Inferior parietal cortex (tissue), 1 donor: ENCODE measurements at regions not wholly inside any gene's neighbourhood (a gene's known extent, or its start where the extent isn't known, plus 50 kb on each side); places are given as distances from the start of the nearest gene placed in this dataset.
"Not testable (repeated sequence)": the region's sequence is repeated elsewhere in the genome, so short reads cannot be mapped to it uniquely, and the experiment has no call there.

Source experiments
- DNase-seq: peaks from one replicate; pipeline ENCODE4 v3.0.0-alpha.2; 2016; ENCODE audit errors: extremely low spot score

GRCh38 chr6:94698773-94699172 lies 878.6 kb upstream of the MANEA start:
- no peak for DNase-seq

GRCh38 chr6:94687255-94687654 lies 890.1 kb upstream of the MANEA start:
- DNase-seq, result not testable (repeated sequence)

- DNase-seq, result no peak
These were observed 893.9 kb upstream of the MANEA start for GRCh38 chr6:94683409-94683808.

- no peak for DNase-seq
These were observed 896.6 kb upstream of the MANEA start for GRCh38 chr6:94680669-94681212.

- no peak for DNase-seq
These were observed 904.1 kb upstream of the MANEA start for GRCh38 chr6:94673251-94673650.

GRCh38 chr6:94670017-94670416 lies 907.3 kb upstream of the MANEA start:
- no peak for DNase-seq

GRCh38 chr6:94668876-94669275 lies 908.5 kb upstream of the MANEA start:
- no peak for DNase-seq

- DNase-seq, result no peak
These were observed 918.4 kb upstream of the MANEA start for GRCh38 chr6:94658929-94659328.

GRCh38 chr6:94651239-94651638 lies 926.1 kb upstream of the MANEA start:
- DNase-seq, result no peak

GRCh38 chr6:94645191-94645590 lies 932.1 kb upstream of the MANEA start:
- no peak for DNase-seq

GRCh38 chr6:94639564-94639963 lies 937.8 kb upstream of the MANEA start:
- DNase-seq, result no peak

- no peak for DNase-seq
These were observed 940.5 kb upstream of the MANEA start for GRCh38 chr6:94636780-94637385.

- no peak for DNase-seq
These were observed 953.7 kb upstream of the MANEA start for GRCh38 chr6:94623586-94623985.

- DNase-seq, result no peak
These were observed 954.6 kb upstream of the MANEA start for GRCh38 chr6:94622783-94623182.

GRCh38 chr6:94600636-94601035 lies 976.7 kb upstream of the MANEA start:
- DNase-seq, result no peak

GRCh38 chr6:94597487-94597886 lies 979.8 kb upstream of the MANEA start:
- DNase-seq, result no peak

- DNase-seq, result no peak
These were observed 986.9 kb upstream of the MANEA start for GRCh38 chr6:94590416-94590815.

GRCh38 chr6:94588301-94588700 lies 989.0 kb upstream of the MANEA start:
- DNase-seq, result no peak

- no peak for DNase-seq
These were observed 993.1 kb upstream of the MANEA start for GRCh38 chr6:94584211-94584610.

GRCh38 chr6:94570581-94570980 lies 1006.8 kb upstream of the MANEA start:
- peak; percentile 26 for DNase-seq

- DNase-seq, result no peak
These were observed 1014.5 kb upstream of the MANEA start for GRCh38 chr6:94562846-94563245.

- DNase-seq, result no peak
These were observed 1017.4 kb upstream of the MANEA start for GRCh38 chr6:94559829-94560537.

- not testable (repeated sequence) for DNase-seq
These were observed 1020.1 kb upstream of the MANEA start for GRCh38 chr6:94557207-94557606.
